GM12878 (cell line): ENCODE measurements at regions not wholly inside any gene's neighbourhood (a gene's known extent, or its start where the extent isn't known, plus 50 kb on each side); places are given as distances from the start of the nearest gene placed in this dataset.
"Not testable (repeated sequence)": the region's sequence is repeated elsewhere in the genome, so short reads cannot be mapped to it uniquely, and the experiment has no call there.

Experiments
- ATAC-seq: fragments of 200-7000 bp; cut with Tn5 transposase; 3 replicates; pipeline ENCODE4 v1.9.1; 2020; ENCODE audit warnings: mild to moderate bottlenecking, moderate library complexity
- BruUV-seq: library from RNA; stranded (reverse); fragments of 400-500 nt; replicated peaks from 2 replicates; lab custom pipeline; 2021; lab: Mats Ljungman, UMichigan
- CTCF ChIA-PET: fragments of 300-600 bp; sonication (Branson Sonifier 250); formaldehyde crosslinking; extraction: SDS; loops from one replicate; lab custom pipeline; 2021; ENCODE audit warnings: inconsistent platforms; lab: Yijun Ruan, JAX
- POLR2A ChIA-PET: fragments of 350-600 bp; formaldehyde crosslinking; extraction: SDS; loops from one replicate; lab custom pipeline; 2021; ENCODE audit warnings: inconsistent platforms; lab: Charles Lee
- RAD21 ChIA-PET: fragments of 300-600 bp; sonication (Branson Sonifier 250); formaldehyde crosslinking; loops from one replicate; lab custom pipeline; 2023; ENCODE audit warnings: antibody characterized with exemption; ENCODE audit not compliant: unreplicated experiment; lab: Charles Lee
- SMC1A ChIA-PET: fragments of 300-600 bp; sonication (Branson Sonifier 250); formaldehyde crosslinking; loops from one replicate; lab custom pipeline; 2023; ENCODE audit not compliant: unreplicated experiment, uncharacterized antibody; lab: Charles Lee
- DNase-seq: peaks from one replicate; pipeline ENCODE4 v3.0.0-alpha.2; 2011; ENCODE audit warnings: low read depth, low spot score
- FAIRE-seq: peaks from 3 replicates; lab custom pipeline; 2011; peaks lifted over from hg19 to GRCh38; lab: Jason Lieb, UNC
- H2AFZ ChIP-seq: 2 replicates; pipeline ENCODE4 v1.6.0; 2011; ENCODE audit warnings: low read depth, low read length, control low read depth; ENCODE audit not compliant: control insufficient read depth
- H3K27ac ChIP-seq: 2 replicates; pipeline ENCODE4 v1.5.1; 2011; ENCODE audit warnings: control low read depth; ENCODE audit not compliant: control insufficient read depth, insufficient read depth
- H3K27me3 ChIP-seq, 2 experiments: replicated peaks in 1 of 2; 2 replicates each; pipeline versions ENCODE4 v1.6.0 to v1.6.1; 2011; ENCODE audit warnings: low read length in 1 of 2; ENCODE audit not compliant: control insufficient read depth in 2 of 2, insufficient read depth in 2 of 2
- H3K36me3 ChIP-seq, 2 experiments: 2 replicates each; pipeline ENCODE4 v1.5.1; 2011; ENCODE audit warnings: low read length in 1 of 2; ENCODE audit not compliant: control insufficient read depth in 2 of 2, insufficient read depth in 2 of 2
- H3K4me1 ChIP-seq: 2 replicates; pipeline ENCODE4 v1.6.1; 2011; ENCODE audit warnings: mild to moderate bottlenecking, low read length, moderate library complexity, mixed read lengths; ENCODE audit not compliant: control insufficient read depth, insufficient read depth
- H3K4me2 ChIP-seq: 2 replicates; pipeline ENCODE4 v1.6.0; 2011; ENCODE audit warnings: control low read depth; ENCODE audit not compliant: control insufficient read depth, insufficient read depth
- H3K4me3 ChIP-seq: fragments of 200-600 bp; sonication (generic); 2 replicates; pipeline ENCODE4 v1.5.1; 2016
- H3K79me2 ChIP-seq: 2 replicates; pipeline ENCODE4 v1.6.0; 2011; ENCODE audit warnings: low read length; ENCODE audit not compliant: control insufficient read depth, insufficient read depth
- H3K9ac ChIP-seq: 2 replicates; pipeline ENCODE4 v1.8.0; 2011; ENCODE audit warnings: low read length, control low read depth, mixed read lengths; ENCODE audit not compliant: control insufficient read depth, insufficient read depth
- H3K9me3 ChIP-seq: replicated peaks from 3 replicates; pipeline ENCODE4 v1.5.1; 2011; ENCODE audit warnings: mild to moderate bottlenecking, low read length; ENCODE audit not compliant: control insufficient read depth, insufficient read depth
- H4K20me1 ChIP-seq: 2 replicates; pipeline ENCODE4 v1.6.0; 2011; ENCODE audit not compliant: control insufficient read depth, insufficient read depth
- WGBS: methylation state at CpG from one replicate; pipeline ENCODE4 v1.1.6; 2016; ENCODE audit warnings: low lambda C conversion rate; ENCODE audit not compliant: insufficient replicate concordance, insufficient coverage; ENCODE audit errors: missing lambda C conversion rate; 5-methylcytosine and 5-hydroxymethylcytosine counted together
- in situ Hi-C: fragments of 300-500 bp; cut with MboI; formaldehyde crosslinking; loops from 9 replicates; pipeline ENCODE4 v1.14.3; 2018; ENCODE audit warnings: mixed read lengths
- intact Hi-C: fragments of 100-400 bp; cut with micrococcal nuclease; formaldehyde crosslinking; loops from one replicate; pipeline ENCODE4 v1.14.2; 2022; ENCODE audit not compliant: unreplicated experiment

DNA sequence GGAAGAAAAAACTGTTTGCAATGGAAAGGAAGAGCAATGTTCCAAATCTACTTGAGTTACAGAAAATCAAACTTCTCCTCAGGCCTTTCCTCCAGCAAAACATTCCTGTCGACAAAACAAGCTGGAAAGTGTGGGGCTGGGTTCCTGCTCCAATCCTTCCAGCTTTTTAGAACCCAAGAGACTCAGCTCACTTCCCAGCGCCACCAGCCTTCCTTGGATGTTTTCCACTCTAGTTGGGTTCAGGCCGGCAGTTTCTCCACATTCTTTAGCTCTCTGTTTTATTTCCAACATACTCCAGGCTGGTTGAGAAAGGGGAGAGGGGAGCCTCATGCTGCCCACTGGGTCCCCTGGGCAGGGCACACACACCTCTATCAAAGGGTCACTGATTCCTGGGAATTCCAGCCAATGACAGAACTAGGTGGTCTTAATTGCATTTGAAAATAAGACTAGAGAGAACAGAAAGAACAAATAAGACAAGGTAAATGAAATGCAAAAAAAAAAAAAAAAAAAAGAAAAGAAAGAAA lies 287.5 kb upstream of the FRG1 start:
- ATAC-seq, H3K4me1 ChIP-seq, H3K27me3 ChIP-seq, SMC1A ChIA-PET, RAD21 ChIA-PET, DNase-seq, H3K4me2 ChIP-seq, FAIRE-seq, H3K4me3 ChIP-seq, POLR2A ChIA-PET, H3K36me3 ChIP-seq, H3K79me2 ChIP-seq, H2AFZ ChIP-seq, H3K9ac ChIP-seq, CTCF ChIA-PET, BruUV-seq, H4K20me1 ChIP-seq, intact Hi-C loops, in situ Hi-C loops, H3K9me3 ChIP-seq, H3K27ac ChIP-seq: not testable (repeated sequence)
- WGBS = no CpG with 5 or more reads among the region's 3 CpGs

DNA sequence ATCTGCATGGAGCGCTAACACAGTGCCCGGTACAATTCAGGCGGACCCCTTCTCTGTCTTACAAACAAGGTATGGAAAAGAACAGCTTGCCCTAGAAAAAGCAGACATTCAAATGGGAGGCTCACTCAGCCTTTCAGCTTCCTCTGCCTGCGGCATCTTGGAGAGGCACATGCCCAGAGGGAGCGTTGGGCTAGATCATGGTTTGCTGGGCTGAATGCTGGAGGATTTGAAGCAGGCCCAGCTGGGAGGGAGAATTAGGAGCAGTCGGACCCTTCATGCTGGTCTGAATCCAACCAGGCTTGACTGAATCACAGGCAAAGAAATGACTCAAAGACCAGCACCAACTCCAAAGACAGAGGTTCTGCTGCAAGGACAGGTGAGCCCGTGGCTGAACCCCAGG lies 286.7 kb upstream of the FRG1 start:
- H4K20me1 ChIP-seq, H3K27me3 ChIP-seq, H3K9ac ChIP-seq, H3K36me3 ChIP-seq, POLR2A ChIA-PET, H3K27ac ChIP-seq, CTCF ChIA-PET, RAD21 ChIA-PET, SMC1A ChIA-PET, ATAC-seq, H3K79me2 ChIP-seq, H3K9me3 ChIP-seq, DNase-seq, intact Hi-C loops, H3K4me3 ChIP-seq, BruUV-seq, FAIRE-seq, H2AFZ ChIP-seq, in situ Hi-C loops, H3K4me2 ChIP-seq, H3K4me1 ChIP-seq: not testable (repeated sequence)
- 35% methylated on average over 6 of the region's 7 CpGs for WGBS

DNA sequence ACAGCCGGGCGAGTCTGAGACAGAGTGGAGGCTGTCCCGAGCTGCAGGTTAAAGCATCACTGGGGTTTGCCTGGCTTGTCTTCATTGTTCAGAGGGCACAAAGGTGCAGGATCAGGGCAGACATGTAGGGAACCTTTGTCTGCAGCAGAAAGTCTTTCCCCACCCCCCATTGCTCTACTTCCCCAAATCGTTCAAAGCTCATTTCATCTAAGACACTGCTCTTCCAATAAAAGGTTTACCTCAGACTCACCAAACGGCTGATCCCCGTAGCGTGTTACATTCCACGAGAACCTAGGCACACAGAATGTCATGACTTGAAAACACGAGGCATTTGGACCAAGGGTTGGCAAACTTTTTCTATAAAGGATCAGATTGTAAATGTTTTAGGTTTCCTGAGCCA lies 286.3 kb upstream of the FRG1 start:
- H3K4me2 ChIP-seq, FAIRE-seq, H3K9ac ChIP-seq, H3K27ac ChIP-seq, H2AFZ ChIP-seq, H3K9me3 ChIP-seq, H4K20me1 ChIP-seq, in situ Hi-C loops, H3K4me3 ChIP-seq, SMC1A ChIA-PET, POLR2A ChIA-PET, ATAC-seq, H3K27me3 ChIP-seq, BruUV-seq, H3K4me1 ChIP-seq, DNase-seq, RAD21 ChIA-PET, H3K36me3 ChIP-seq, intact Hi-C loops, H3K79me2 ChIP-seq, CTCF ChIA-PET: not testable (repeated sequence)
- WGBS = 4% methylated on average over 6 of the region's 9 CpGs

DNA sequence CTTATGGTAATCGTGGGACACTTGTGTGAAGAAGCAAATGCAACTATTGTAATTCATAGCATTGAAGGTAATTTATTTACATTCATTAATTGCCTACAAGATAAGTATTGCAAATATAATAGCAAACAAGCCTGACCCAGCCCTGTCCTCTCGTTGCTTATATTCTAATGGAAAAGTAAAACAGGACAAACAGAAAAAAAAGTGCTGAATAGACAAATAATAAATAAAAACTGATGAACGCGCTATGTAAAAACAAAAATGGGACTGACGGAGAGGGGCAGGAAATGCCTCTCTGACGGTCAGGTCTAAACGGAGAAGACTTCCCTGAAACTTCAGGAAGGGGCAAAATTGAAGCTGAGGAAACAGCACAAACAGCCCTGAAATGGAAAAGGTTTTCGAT lies 284.9 kb upstream of the FRG1 start:
- H2AFZ ChIP-seq, POLR2A ChIA-PET, H3K4me3 ChIP-seq, SMC1A ChIA-PET, RAD21 ChIA-PET, H3K27ac ChIP-seq, CTCF ChIA-PET, ATAC-seq, DNase-seq, H3K4me1 ChIP-seq, H4K20me1 ChIP-seq, intact Hi-C loops, H3K9ac ChIP-seq, in situ Hi-C loops, H3K4me2 ChIP-seq, FAIRE-seq, BruUV-seq, H3K9me3 ChIP-seq, H3K79me2 ChIP-seq, H3K36me3 ChIP-seq, H3K27me3 ChIP-seq: not testable (repeated sequence)
- WGBS = 46% methylated on average over 6 of the region's 8 CpGs
